ENCODE measurements at regions not wholly inside any gene's neighbourhood (a gene's known extent, or its start where the extent isn't known, plus 50 kb on each side); places are given as distances from the start of the nearest gene placed in this dataset.

GRCh38 chr15:59904450-59905135, 99.5 kb upstream of the FOXB1 start:
- TF ChIP-seq SIN3A (IDR thresholded peaks at IDR 0.05; ENCODE audit: borderline replicate concordance, insufficient read depth, low read length) (no peak), POLR2AphosphoS5 (IDR thresholded peaks at IDR 0.05; ENCODE audit: low read depth, low read length) (no peak), REST (IDR thresholded peaks at IDR 0.05; ENCODE audit: insufficient read depth in 1 of 2, low read depth in 2 of 2, low read length in 2 of 2) (no peak), TAF1 (IDR thresholded peaks at IDR 0.05; ENCODE audit: borderline replicate concordance, insufficient read depth, low read length) (no peak), FOXP2 (optimal IDR thresholded peaks at IDR 0.05; ENCODE audit: borderline replicate concordance, extremely low read depth, extremely low read length, insufficient read depth) (no peak)

DNA sequence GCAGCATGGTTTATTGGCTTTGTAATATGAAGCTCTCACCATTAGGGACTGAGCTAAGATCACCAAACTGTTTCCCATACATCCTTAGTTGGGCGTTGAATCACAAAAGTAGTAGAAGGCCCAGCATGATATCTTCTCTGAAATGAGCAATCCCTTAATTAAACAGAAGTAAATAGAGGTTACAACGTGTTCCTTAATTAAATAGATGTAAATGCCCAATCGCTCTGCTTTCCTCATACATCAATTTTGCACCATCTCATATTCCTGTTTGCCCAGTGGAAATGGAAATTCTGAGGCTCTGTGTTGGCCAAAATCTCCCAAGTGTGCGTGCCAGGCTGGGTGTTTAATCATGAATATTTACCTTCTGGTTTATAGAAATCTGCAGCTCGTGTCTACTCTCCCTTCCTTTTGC, 107.4 kb upstream of the FOXB1 start:
- TF ChIP-seq REST (IDR thresholded peaks at IDR 0.05; ENCODE audit: insufficient read depth in 1 of 2, low read depth in 2 of 2, low read length in 2 of 2) (no peak), TAF1 (IDR thresholded peaks at IDR 0.05; ENCODE audit: borderline replicate concordance, insufficient read depth, low read length) (no peak)

DNA sequence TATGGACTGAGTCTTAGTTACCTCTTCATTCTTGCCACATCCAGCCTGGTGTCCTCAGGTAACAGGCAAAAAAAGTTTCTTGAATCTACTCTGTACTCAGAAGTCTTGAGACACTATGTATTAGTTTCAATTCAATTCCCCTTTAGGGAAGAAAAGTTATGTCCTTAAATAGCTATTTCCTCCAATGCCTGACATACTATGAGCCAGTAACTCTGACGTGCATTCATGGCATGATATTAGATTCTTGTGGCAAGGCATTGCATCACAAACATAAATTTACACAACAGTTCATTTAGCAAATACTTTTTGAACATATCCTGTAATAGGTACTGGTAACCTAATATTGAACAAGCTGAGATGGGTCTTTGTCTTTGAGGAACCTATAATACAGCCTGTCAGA, 109.3 kb upstream of the FOXB1 start:
- TF ChIP-seq REST (IDR thresholded peaks at IDR 0.05; ENCODE audit: insufficient read depth in 1 of 2, low read depth in 2 of 2, low read length in 2 of 2), result no peak
- TF ChIP-seq POLR2AphosphoS5 (IDR thresholded peaks at IDR 0.05; ENCODE audit: low read depth, low read length), result no peak
- TF ChIP-seq SIN3A (IDR thresholded peaks at IDR 0.05; ENCODE audit: borderline replicate concordance, insufficient read depth, low read length), result no peak
- TF ChIP-seq TAF1 (IDR thresholded peaks at IDR 0.05; ENCODE audit: borderline replicate concordance, insufficient read depth, low read length), result no peak
- TF ChIP-seq FOXP2 (optimal IDR thresholded peaks at IDR 0.05; ENCODE audit: borderline replicate concordance, extremely low read depth, extremely low read length, insufficient read depth), result no peak

GRCh38 chr15:59892985-59893384, 111.1 kb upstream of the FOXB1 start:
- TF ChIP-seq FOXP2 (optimal IDR thresholded peaks at IDR 0.05; ENCODE audit: borderline replicate concordance, extremely low read depth, extremely low read length, insufficient read depth) (no peak), TAF1 (IDR thresholded peaks at IDR 0.05; ENCODE audit: borderline replicate concordance, insufficient read depth, low read length) (no peak), REST (IDR thresholded peaks at IDR 0.05; ENCODE audit: insufficient read depth in 1 of 2, low read depth in 2 of 2, low read length in 2 of 2) (peak; percentile 82 to 95)

GRCh38 chr15:59887211-59887610, 116.9 kb upstream of the FOXB1 start:
- TF ChIP-seq POLR2AphosphoS5 (IDR thresholded peaks at IDR 0.05; ENCODE audit: low read depth, low read length), result no peak
- no peak for TF ChIP-seq FOXP2 (optimal IDR thresholded peaks at IDR 0.05; ENCODE audit: borderline replicate concordance, extremely low read depth, extremely low read length, insufficient read depth)
- TF ChIP-seq SIN3A (IDR thresholded peaks at IDR 0.05; ENCODE audit: borderline replicate concordance, insufficient read depth, low read length), result no peak
- no peak for TF ChIP-seq REST (IDR thresholded peaks at IDR 0.05; ENCODE audit: insufficient read depth in 1 of 2, low read depth in 2 of 2, low read length in 2 of 2)
- TF ChIP-seq TAF1 (IDR thresholded peaks at IDR 0.05; ENCODE audit: borderline replicate concordance, insufficient read depth, low read length), result no peak
